Stomach (tissue), 8 donors: ENCODE measurements at regions not wholly inside any gene's neighbourhood (a gene's known extent, or its start where the extent isn't known, plus 50 kb on each side); places are given as distances from the start of the nearest gene placed in this dataset.

Experiments used
- DNase-seq, 2 donors: peaks; one replicate each; pipeline versions ENCODE4 v3.0.0 to v3.0.0-alpha.2; 2013 to 2019
- H3K27ac ChIP-seq, 5 donors: fragments of 200-600 bp in 4 of 5; sonication (generic) in 4 of 5; one replicate each; pipeline ENCODE4 v1.5.1; 2013 to 2019; ENCODE audit warnings: mild to moderate bottlenecking in 1 of 5, moderate library complexity in 1 of 5
- H3K27me3 ChIP-seq, 3 donors: fragments of 200-600 bp; sonication (generic); one replicate each; pipeline ENCODE4 v1.5.1; 2017 to 2019; ENCODE audit warnings: mixed run types in 1 of 3
- H3K36me3 ChIP-seq, 4 donors: fragments of 200-600 bp; sonication (generic); 1 replicate in 3 of 4; 2 replicates in 1 of 4; pipeline ENCODE4 v1.5.1; 2016 to 2019
- H3K4me1 ChIP-seq, 4 donors: fragments of 200-600 bp; sonication (generic); one replicate each; pipeline ENCODE4 v1.5.1; 2016 to 2019
- H3K4me3 ChIP-seq, 4 donors: fragments of 200-600 bp; sonication (generic) in 3 of 4; one replicate each; pipeline ENCODE4 v1.5.1; 2016 to 2019; ENCODE audit warnings: mild to moderate bottlenecking in 1 of 4
- H3K9me3 ChIP-seq, 4 donors: fragments of 200-600 bp; sonication (generic); one replicate each; pipeline ENCODE4 v1.5.1; 2016 to 2019
- CTCF ChIP-seq, 7 experiments: fragments of 450-650 bp in 4 of 7; fragments of 200-600 bp in 3 of 7; sonication (generic) in 3 of 7; IDR thresholded peaks; one replicate each; pipeline ENCODE4 v1.5.1; 2016 to 2019; ENCODE audit warnings: antibody characterized with exemption in 7 of 7, control low read depth in 2 of 7, mild to moderate bottlenecking in 1 of 7
- EP300 ChIP-seq: sonication (generic); formaldehyde crosslinking; IDR thresholded peaks from one replicate; pipeline ENCODE4 v1.6.1; 2017; ENCODE audit warnings: antibody characterized with exemption
- POLR2A ChIP-seq, 4 donors: fragments of 450-650 bp; IDR thresholded peaks; one replicate each; pipeline ENCODE4 v1.6.1; 2016; ENCODE audit warnings: antibody characterized with exemption in 4 of 4, control low read depth in 2 of 4, mild to moderate bottlenecking in 1 of 4, moderate library complexity in 1 of 4
- POLR2AphosphoS5 ChIP-seq, 3 donors: sonication (generic); formaldehyde crosslinking; IDR thresholded peaks; one replicate each; pipeline ENCODE4 v1.6.1; 2016; ENCODE audit warnings: antibody characterized with exemption in 3 of 3
- WGBS, 5 donors: extraction: QIAGEN DNeasy Blood & Tissue Kit in 3 of 5; methylation state at CpG; one replicate each; pipeline versions ENCODE4 v1.1.5 to v1.1.7; 2013 to 2018; 5-methylcytosine and 5-hydroxymethylcytosine counted together
- intact Hi-C: fragments of 100-400 bp; cut with DNase I; formaldehyde crosslinking; loops from one replicate; pipeline ENCODE4 v1.15.1; 2023; ENCODE audit warnings: low total_unique reads
- donor health status: healthy with polysubstance abuse.
- donor health status: Bipolar disorder and iron deficiency.
- donor health status: healthy.

GRCh38 chr19:31617010-31617585 lies 267.9 kb upstream of the TSHZ3 start:
- H3K4me1 ChIP-seq: no peaks in the 10 kb centered on the region
- no peak overlapping the region for H3K27ac ChIP-seq
- no peak for DNase-seq
- H3K27me3 ChIP-seq: no peaks in the 10 kb centered on the region
- TF ChIP-seq EP300 (no peak), POLR2AphosphoS5 (IDR thresholded peaks at IDR 0.05) (no peak), CTCF (IDR thresholded peaks at IDR 0.05) (no peak), POLR2A (IDR thresholded peaks at IDR 0.05) (no peak)
- H3K4me3 ChIP-seq: no peak overlapping the region
- H3K36me3 ChIP-seq: no peaks in the 10 kb centered on the region
- peaks cover 0 to 12% (median 9%) of the 10 kb centered on the region in 4 donors for H3K9me3 ChIP-seq
- WGBS, 5 donors: 56 to 74% (median 67%) methylated on average over 4 of the region's 4 CpGs
- intact Hi-C loops: no loop called here

- H3K4me3 ChIP-seq: no peak overlapping the region
- peaks cover 0 to 14% (median 0%) of the 10 kb centered on the region in 3 donors for H3K27me3 ChIP-seq
- peaks cover 0 to 18% (median 12%) of the 10 kb centered on the region in 4 donors for H3K9me3 ChIP-seq
- H3K27ac ChIP-seq: no peak overlapping the region
- 71 to 85% (median 76%) methylated on average over 4 of the region's 4 CpGs for WGBS, 5 donors
- intact Hi-C loops: no loop called here
- H3K36me3 ChIP-seq: no peaks in the 10 kb centered on the region
- TF ChIP-seq CTCF (IDR thresholded peaks at IDR 0.05): no peak
- no peak for TF ChIP-seq POLR2AphosphoS5 (IDR thresholded peaks at IDR 0.05)
- TF ChIP-seq POLR2A (IDR thresholded peaks at IDR 0.05): no peak
- no peak for TF ChIP-seq EP300
- DNase-seq: no peak
- H3K4me1 ChIP-seq: no peaks in the 10 kb centered on the region
Measured at GRCh38 chr19:31625056-31625455, 275.8 kb upstream of the TSHZ3 start.

GRCh38 chr19:31625575-31625974 lies 276.3 kb upstream of the TSHZ3 start:
- no peak for DNase-seq
- no peaks in the 10 kb centered on the region for H3K36me3 ChIP-seq
- peaks cover 0 to 18% (median 12%) of the 10 kb centered on the region in 4 donors for H3K9me3 ChIP-seq
- H3K4me3 ChIP-seq: no peak overlapping the region
- H3K4me1 ChIP-seq: no peaks in the 10 kb centered on the region
- H3K27me3 ChIP-seq: peaks cover 0 to 14% (median 0%) of the 10 kb centered on the region in 3 donors
- H3K27ac ChIP-seq: no peak overlapping the region
- intact Hi-C loops: no loop called here
- WGBS, 5 donors: 50 to 93% (median 65%) methylated on average over 1 of the region's 1 CpG
- TF ChIP-seq CTCF (IDR thresholded peaks at IDR 0.05) (no peak), POLR2A (IDR thresholded peaks at IDR 0.05) (no peak), POLR2AphosphoS5 (IDR thresholded peaks at IDR 0.05) (no peak), EP300 (no peak)

- TF ChIP-seq POLR2AphosphoS5 (IDR thresholded peaks at IDR 0.05) (no peak), CTCF (IDR thresholded peaks at IDR 0.05) (no peak)
- no peak overlapping the region for H3K27ac ChIP-seq
- H3K36me3 ChIP-seq: no peaks in the 10 kb centered on the region
- WGBS, 5 donors: 76 to 90% (median 82%) methylated on average over 5 of the region's 5 CpGs
- no peak overlapping the region for H3K4me3 ChIP-seq
- peaks cover 0 to 14% (median 0%) of the 10 kb centered on the region in 3 donors for H3K27me3 ChIP-seq
- no peak for DNase-seq
- no peaks in the 10 kb centered on the region for H3K4me1 ChIP-seq
- intact Hi-C loops: no loop called here
- H3K9me3 ChIP-seq: peaks cover 0 to 8% (median 4%) of the 10 kb centered on the region in 4 donors
Measured at GRCh38 chr19:31626941-31627340, 277.7 kb upstream of the TSHZ3 start.
